Bronchial epithelial cell (primary cell): ENCODE measurements at regions not wholly inside any gene's neighbourhood (a gene's known extent, or its start where the extent isn't known, plus 50 kb on each side); places are given as distances from the start of the nearest gene placed in this dataset.

ENCODE experiments used
- DNase-seq: peaks from one replicate; pipeline ENCODE4 v3.0.0-alpha.2; 2010; ENCODE audit warnings: low read depth
- FAIRE-seq: peaks from 2 replicates; lab custom pipeline; 2011; peaks lifted over from hg19 to GRCh38; lab: Jason Lieb, UNC
- H3K27me3 ChIP-seq: 2 replicates; pipeline ENCODE4 v1.5.1; 2011; ENCODE audit warnings: low read length; ENCODE audit not compliant: control insufficient read depth, insufficient read depth
- H3K36me3 ChIP-seq: 2 replicates; pipeline ENCODE4 v1.5.1; 2011; ENCODE audit warnings: low read length; ENCODE audit not compliant: control insufficient read depth, insufficient read depth
- H3K4me3 ChIP-seq: 2 replicates; pipeline ENCODE4 v1.5.1; 2011; ENCODE audit warnings: mild to moderate bottlenecking, low read depth, low read length, control low read depth
- TF ChIP-seq, protein P1 (sequence below): IDR thresholded peaks from 2 replicates; pipeline ENCODE4 v1.5.1; 2011; ENCODE audit warnings: mild to moderate bottlenecking, moderate library complexity, low read length, control low read depth, inconsistent platforms; ENCODE audit not compliant: insufficient read depth, severe bottlenecking

DNA sequence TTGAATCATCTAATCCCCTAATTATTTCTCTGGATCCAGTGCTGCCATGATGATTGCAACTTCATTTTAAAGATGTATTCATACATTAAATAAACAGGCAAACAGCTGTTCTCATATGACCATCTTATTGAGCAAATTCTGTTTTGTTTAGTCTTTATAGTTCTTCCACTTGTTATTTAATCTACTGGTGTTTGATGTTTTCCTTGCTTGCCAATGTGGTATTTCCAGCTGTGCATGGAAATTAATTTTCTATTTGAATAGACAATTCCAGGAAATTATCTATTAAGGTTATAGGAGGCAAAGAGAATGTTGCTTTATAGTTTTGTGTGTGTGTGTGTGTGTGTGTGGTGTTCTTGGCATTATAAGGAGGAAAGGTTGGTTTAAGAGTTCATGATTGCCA is 167.0 kb upstream of the PRPS1L1 start:
- Histone ChIP-seq H3K27me3 (no peaks in the 10 kb centered on the region), H3K36me3 (no peaks in the 10 kb centered on the region), H3K4me3 (no peak overlapping the region)
- FAIRE-seq = no peak
- TF ChIP-seq, protein P1, sequence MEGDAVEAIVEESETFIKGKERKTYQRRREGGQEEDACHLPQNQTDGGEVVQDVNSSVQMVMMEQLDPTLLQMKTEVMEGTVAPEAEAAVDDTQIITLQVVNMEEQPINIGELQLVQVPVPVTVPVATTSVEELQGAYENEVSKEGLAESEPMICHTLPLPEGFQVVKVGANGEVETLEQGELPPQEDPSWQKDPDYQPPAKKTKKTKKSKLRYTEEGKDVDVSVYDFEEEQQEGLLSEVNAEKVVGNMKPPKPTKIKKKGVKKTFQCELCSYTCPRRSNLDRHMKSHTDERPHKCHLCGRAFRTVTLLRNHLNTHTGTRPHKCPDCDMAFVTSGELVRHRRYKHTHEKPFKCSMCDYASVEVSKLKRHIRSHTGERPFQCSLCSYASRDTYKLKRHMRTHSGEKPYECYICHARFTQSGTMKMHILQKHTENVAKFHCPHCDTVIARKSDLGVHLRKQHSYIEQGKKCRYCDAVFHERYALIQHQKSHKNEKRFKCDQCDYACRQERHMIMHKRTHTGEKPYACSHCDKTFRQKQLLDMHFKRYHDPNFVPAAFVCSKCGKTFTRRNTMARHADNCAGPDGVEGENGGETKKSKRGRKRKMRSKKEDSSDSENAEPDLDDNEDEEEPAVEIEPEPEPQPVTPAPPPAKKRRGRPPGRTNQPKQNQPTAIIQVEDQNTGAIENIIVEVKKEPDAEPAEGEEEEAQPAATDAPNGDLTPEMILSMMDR = no peak
- no peak for DNase-seq

GRCh38 chr7:18196638-18197037 is 169.0 kb upstream of the PRPS1L1 start:
- H3K36me3 ChIP-seq = no peaks in the 10 kb centered on the region
- FAIRE-seq (no peak), DNase-seq (no peak)
- H3K27me3 ChIP-seq = no peaks in the 10 kb centered on the region
- no peak overlapping the region for H3K4me3 ChIP-seq
- TF ChIP-seq, protein P1 = no peak

DNA sequence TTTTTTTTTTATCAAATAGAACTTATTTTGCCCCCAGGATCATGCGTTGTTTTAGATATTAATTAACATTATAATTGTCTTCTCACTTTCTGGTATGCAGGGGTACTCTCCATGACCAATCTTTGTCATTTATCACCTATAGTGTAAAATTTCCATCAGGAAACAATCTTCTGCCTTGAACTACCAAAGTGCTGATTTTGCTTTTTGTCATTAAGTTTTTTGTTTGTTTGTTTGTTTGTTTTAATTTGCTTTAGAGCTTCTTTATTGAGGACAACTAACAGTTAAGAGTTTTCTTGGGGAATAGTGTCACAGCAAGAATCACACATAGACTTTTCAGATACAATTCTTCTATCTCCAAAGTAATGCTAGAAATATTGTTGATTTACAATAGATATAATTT is 171.2 kb upstream of the PRPS1L1 start:
- H3K4me3 ChIP-seq = no peak overlapping the region
- TF ChIP-seq, protein P1 = no peak
- H3K27me3 ChIP-seq = no peaks in the 10 kb centered on the region
- H3K36me3 ChIP-seq = no peaks in the 10 kb centered on the region
- DNase-seq (no peak), FAIRE-seq (no peak)

- FAIRE-seq = no peak
- Histone ChIP-seq H3K4me3 (no peak overlapping the region), H3K27me3 (no peaks in the 10 kb centered on the region), H3K36me3 (no peaks in the 10 kb centered on the region)
- no peak for DNase-seq
- TF ChIP-seq, protein P1 = no peak
These were observed 172.6 kb upstream of the PRPS1L1 start for GRCh38 chr7:18200266-18200665.

DNA sequence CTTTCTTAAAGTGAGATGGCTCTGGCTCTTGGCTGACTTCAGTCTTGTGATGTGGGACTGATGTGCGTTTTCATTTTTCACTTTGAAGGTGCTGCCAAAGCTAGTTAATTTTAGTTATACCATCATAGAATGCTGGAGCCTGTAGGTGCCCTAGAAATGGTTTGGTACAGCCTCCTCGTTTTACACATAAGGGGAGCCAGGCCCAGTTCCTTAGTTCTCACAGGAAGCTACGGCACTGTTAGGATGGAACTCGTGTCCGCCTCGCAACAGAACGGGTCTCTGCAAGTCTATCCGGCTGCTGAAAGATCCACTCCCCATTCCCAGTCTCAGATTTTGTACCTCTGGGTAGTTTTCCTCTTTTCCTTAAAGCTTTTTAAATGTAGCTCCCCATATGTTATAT is 173.2 kb upstream of the PRPS1L1 start:
- no peak for DNase-seq
- H3K27me3 ChIP-seq = no peaks in the 10 kb centered on the region
- H3K36me3 ChIP-seq = no peaks in the 10 kb centered on the region
- no peak for FAIRE-seq
- no peak overlapping the region for H3K4me3 ChIP-seq
- TF ChIP-seq, protein P1 = no peak

DNA sequence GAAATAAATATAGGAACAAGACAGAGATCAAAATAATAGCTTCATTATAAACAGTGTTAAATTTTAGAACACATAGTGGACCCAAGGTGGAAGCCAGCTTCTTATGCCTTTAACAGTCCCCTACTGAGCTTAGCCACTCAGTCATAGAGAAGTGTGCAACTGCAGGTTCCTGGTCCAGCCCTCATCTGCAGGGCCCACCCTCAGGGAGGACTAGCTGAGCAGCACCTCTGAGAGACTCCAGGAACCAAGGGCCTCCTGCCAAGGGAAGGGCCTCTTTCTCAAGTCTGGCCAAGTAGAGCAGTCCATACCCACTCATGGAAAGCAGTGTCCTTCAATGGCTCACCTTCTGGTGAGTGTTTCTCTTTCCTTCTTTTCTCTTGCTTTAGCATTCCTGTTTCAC is 173.7 kb upstream of the PRPS1L1 start:
- FAIRE-seq (no peak), DNase-seq (no peak)
- Histone ChIP-seq H3K27me3 (no peaks in the 10 kb centered on the region), H3K36me3 (no peaks in the 10 kb centered on the region), H3K4me3 (no peak overlapping the region)
- TF ChIP-seq, protein P1 = no peak
